SK-N-SH treated with all-trans-retinoic acid at 6 μM for 48 hours (cell line): ENCODE measurements at regions not wholly inside any gene's neighbourhood (a gene's known extent, or its start where the extent isn't known, plus 50 kb on each side); places are given as distances from the start of the nearest gene placed in this dataset.

ENCODE experiments used
- ATAC-seq: fragments of 200-7000 bp; cut with Tn5 transposase; 3 replicates; pipeline ENCODE4 v1.9.1; 2020; ENCODE audit warnings: mild to moderate bottlenecking, moderate library complexity
- ARNTL ChIP-seq: fragments of 450-650 bp; formaldehyde crosslinking; IDR thresholded peaks from 2 replicates; pipeline ENCODE4 v1.5.0; 2020; ENCODE audit warnings: low read depth, mild to moderate bottlenecking, moderate library complexity, borderline replicate concordance
- BACH2 ChIP-seq: fragments of 250-450 bp; sonication (Bioruptor Pico); IDR thresholded peaks from 2 replicates; pipeline ENCODE4 v1.9.0; 2021; ENCODE audit warnings: mild to moderate bottlenecking, borderline replicate concordance
- CREB5 ChIP-seq: fragments of 250-450 bp; sonication (Bioruptor Pico); IDR thresholded peaks from 2 replicates; pipeline ENCODE4 v1.5.1; 2020; ENCODE audit warnings: low read depth, mild to moderate bottlenecking, moderate library complexity
- CSRNP3 ChIP-seq: fragments of 250-450 bp; sonication (Bioruptor Pico); IDR thresholded peaks from 2 replicates; pipeline ENCODE4 v1.5.1; 2021; ENCODE audit warnings: mild to moderate bottlenecking, moderate library complexity
- ESRRG ChIP-seq: fragments of 250-450 bp; sonication (Bioruptor Pico); IDR thresholded peaks from 2 replicates; pipeline ENCODE4 v1.6.1; 2021; ENCODE audit warnings: mild to moderate bottlenecking
- ISL1 ChIP-seq: fragments of 250-450 bp; sonication (Bioruptor Pico); IDR thresholded peaks from 2 replicates; pipeline ENCODE4 v2.1.2; 2022; ENCODE audit warnings: mild to moderate bottlenecking, moderate library complexity
- OSR1 ChIP-seq: fragments of 250-450 bp; sonication (Bioruptor Pico); IDR thresholded peaks from 2 replicates; pipeline ENCODE4 v1.8.0; 2022; ENCODE audit warnings: moderate library complexity, mild to moderate bottlenecking, inconsistent platforms
- POU6F1 ChIP-seq: fragments of 250-450 bp; sonication (Bioruptor Pico); IDR thresholded peaks from 2 replicates; pipeline ENCODE4 v1.8.0; 2021; ENCODE audit warnings: low read depth, mild to moderate bottlenecking, moderate library complexity, borderline replicate concordance
- PPARA ChIP-seq: fragments of 250-450 bp; sonication (Bioruptor Pico); IDR thresholded peaks from 2 replicates; pipeline ENCODE4 v1.5.0; 2020; ENCODE audit warnings: mild to moderate bottlenecking, borderline replicate concordance
- RARB ChIP-seq: fragments of 250-450 bp; sonication (Bioruptor Pico); IDR thresholded peaks from 2 replicates; pipeline ENCODE4 v1.8.0; 2021; ENCODE audit warnings: mild to moderate bottlenecking, moderate library complexity
- SNAI2 ChIP-seq: fragments of 250-450 bp; sonication (Bioruptor Pico); IDR thresholded peaks from 2 replicates; pipeline ENCODE4 v1.5.0; 2020; ENCODE audit warnings: mild to moderate bottlenecking, moderate library complexity
- TOX ChIP-seq: fragments of 250-450 bp; sonication (Bioruptor Pico); IDR thresholded peaks from 2 replicates; pipeline ENCODE4 v1.8.0; 2021; ENCODE audit warnings: mild to moderate bottlenecking, moderate library complexity, borderline replicate concordance
- TSHZ2 ChIP-seq: fragments of 250-450 bp; sonication (Bioruptor Pico); IDR thresholded peaks from 2 replicates; pipeline ENCODE4 v1.5.0; 2020; ENCODE audit warnings: mild to moderate bottlenecking, moderate library complexity
- ZFP3 ChIP-seq: fragments of 250-450 bp; sonication (Bioruptor Pico); IDR thresholded peaks from 2 replicates; pipeline ENCODE4 v1.5.0; 2020; ENCODE audit warnings: mild to moderate bottlenecking, moderate library complexity
- ZFP30 ChIP-seq: fragments of 450-650 bp; formaldehyde crosslinking; IDR thresholded peaks from 2 replicates; pipeline ENCODE4 v1.5.0; 2022; ENCODE audit warnings: mild to moderate bottlenecking, moderate library complexity
- ZNF565 ChIP-seq: fragments of 450-650 bp; formaldehyde crosslinking; conservative IDR thresholded peaks from 2 replicates; pipeline ENCODE4 v1.5.0; 2020; ENCODE audit warnings: low read depth, mild to moderate bottlenecking, moderate library complexity
- ZNF70 ChIP-seq: fragments of 450-650 bp; formaldehyde crosslinking; IDR thresholded peaks from 2 replicates; pipeline ENCODE4 v1.5.0; 2020; ENCODE audit warnings: mild to moderate bottlenecking, moderate library complexity
- ZNF8 ChIP-seq: fragments of 450-650 bp; formaldehyde crosslinking; IDR thresholded peaks from 2 replicates; pipeline ENCODE4 v1.5.0; 2020; ENCODE audit warnings: mild to moderate bottlenecking, moderate library complexity

- no peak for TF ChIP-seq TSHZ2 (CRISPR knock-in tag)
- no peak for TF ChIP-seq CSRNP3 (CRISPR knock-in tag)
- TF ChIP-seq BACH2 (CRISPR knock-in tag): no peak
- TF ChIP-seq ZNF8 (CRISPR knock-in tag): no peak
- no peak for TF ChIP-seq ZNF565
- no peak for TF ChIP-seq ARNTL
- no peak for TF ChIP-seq POU6F1 (CRISPR knock-in tag)
- TF ChIP-seq SNAI2 (CRISPR knock-in tag): no peak
- TF ChIP-seq CREB5 (CRISPR knock-in tag): no peak
- no peak for TF ChIP-seq TOX (CRISPR knock-in tag)
- no peak for ATAC-seq
Observed at GRCh38 chr2:128444816-128445522, 126.3 kb upstream of the HS6ST1 start.

GRCh38 chr2:128445523-128445900, 126.8 kb upstream of the HS6ST1 start:
- TF ChIP-seq ESRRG (CRISPR knock-in tag) (no peak), ISL1 (CRISPR knock-in tag) (no peak), OSR1 (no peak), ZNF70 (CRISPR knock-in tag) (no peak), PPARA (CRISPR knock-in tag) (no peak), ZNF8 (CRISPR knock-in tag) (no peak), SNAI2 (CRISPR knock-in tag) (no peak), RARB (CRISPR knock-in tag) (no peak), CREB5 (CRISPR knock-in tag) (no peak), ZFP3 (no peak), CSRNP3 (CRISPR knock-in tag) (no peak), ZFP30 (CRISPR knock-in tag) (no peak), POU6F1 (CRISPR knock-in tag) (no peak), ARNTL (no peak)
- ATAC-seq: no peak
